K562 (cell line): ENCODE measurements at regions not wholly inside any gene's neighbourhood (a gene's known extent, or its start where the extent isn't known, plus 50 kb on each side); places are given as distances from the start of the nearest gene placed in this dataset.

Experiments
- ATAC-seq: fragments of 200-7000 bp; cut with Tn5 transposase; 3 replicates; pipeline ENCODE4 v1.9.1; 2020; ENCODE audit warnings: moderate library complexity
- BruUV-seq: library from RNA; stranded (reverse); fragments of 400-500 nt; replicated peaks from 2 replicates; lab custom pipeline; 2021; lab: Mats Ljungman, UMichigan
- CTCF ChIA-PET: fragments of 300-600 bp; formaldehyde crosslinking; extraction: SDS; loops from one replicate; lab custom pipeline; 2021; ENCODE audit warnings: low intra/inter-chr PET ratio; lab: Yijun Ruan, JAX
- POLR2A ChIA-PET: fragments of 300-600, 350-650 bp; sonication (Branson Sonifier 250); formaldehyde crosslinking; extraction: SDS; loops from one replicate; lab custom pipeline; 2021; ENCODE audit warnings: antibody characterized with exemption, inconsistent platforms; lab: Yijun Ruan, JAX
- DNase-seq, 4 experiments: peaks; one replicate each; pipeline versions ENCODE4 v3.0.0 to v3.0.0-alpha.2; 2011 to 2018; ENCODE audit warnings: low spot score in 3 of 4, mixed read lengths in 3 of 4; ENCODE audit errors: extremely low read depth in 1 of 4
- FAIRE-seq: peaks from 2 replicates; lab custom pipeline; 2011; peaks lifted over from hg19 to GRCh38; lab: Jason Lieb, UNC
- H2AFZ ChIP-seq: 2 replicates; pipeline ENCODE4 v1.6.0; 2011; ENCODE audit warnings: low read depth, low read length, control low read depth, inconsistent platforms
- H3K27ac ChIP-seq: fragments of 200-600 bp; 3 replicates; pipeline ENCODE4 v1.8.0; 2011; ENCODE audit warnings: low read depth, mild to moderate bottlenecking, control low read depth, inconsistent platforms, low read length, moderate library complexity, mixed read lengths; ENCODE audit errors: extremely low read depth
- H3K27me3 ChIP-seq, 2 experiments: fragments of 300-600 bp in 1 of 2; 2 replicates in 1 of 2; 3 replicates in 1 of 2; pipeline versions ENCODE4 v1.6.0 to v1.8.0; 2011; ENCODE audit warnings: inconsistent platforms in 2 of 2, low read length in 2 of 2, mild to moderate bottlenecking in 1 of 2, mixed read lengths in 1 of 2, moderate library complexity in 1 of 2; ENCODE audit not compliant: control insufficient read depth in 2 of 2, insufficient read depth in 2 of 2
- H3K36me3 ChIP-seq: fragments of 300-600 bp; 3 replicates; pipeline ENCODE4 v1.8.0; 2011; ENCODE audit warnings: mild to moderate bottlenecking, low read length, inconsistent platforms; ENCODE audit not compliant: control insufficient read depth, insufficient read depth
- H3K4me1 ChIP-seq, 2 experiments: fragments of 200-600 bp in 1 of 2; replicated peaks in 1 of 2; 2 replicates in 1 of 2; 3 replicates in 1 of 2; pipeline versions ENCODE4 v1.5.1 to v1.8.0; 2011; ENCODE audit warnings: inconsistent platforms in 2 of 2, low read length in 2 of 2, mild to moderate bottlenecking in 1 of 2, mixed read lengths in 1 of 2, moderate library complexity in 1 of 2; ENCODE audit not compliant: control insufficient read depth in 2 of 2, insufficient read depth in 2 of 2
- H3K4me2 ChIP-seq: 2 replicates; pipeline ENCODE4 v1.6.1; 2011; ENCODE audit warnings: low read length, control low read depth, inconsistent platforms, mixed read lengths; ENCODE audit not compliant: insufficient read depth
- H3K4me3 ChIP-seq: fragments of 200-600 bp; sonication (generic), shearing (Covaris generic); 2 replicates; pipeline ENCODE4 v1.5.1; 2016; ENCODE audit warnings: control low read depth, inconsistent platforms
- H3K79me2 ChIP-seq: fragments of 200-600 bp; 3 replicates; pipeline ENCODE4 v1.8.0; 2011; ENCODE audit warnings: low read length, inconsistent platforms; ENCODE audit not compliant: control insufficient read depth, insufficient read depth
- H3K9ac ChIP-seq, 2 experiments: 2 replicates each; pipeline versions ENCODE4 v1.6.0 to v1.6.1; 2011; ENCODE audit warnings: low read depth in 2 of 2, low read length in 2 of 2, control low read depth in 1 of 2, inconsistent platforms in 1 of 2, mild to moderate bottlenecking in 1 of 2, mixed read lengths in 1 of 2; ENCODE audit not compliant: insufficient read depth in 1 of 2
- H3K9me1 ChIP-seq: one replicate; pipeline ENCODE4 v1.6.0; 2011; ENCODE audit warnings: inconsistent platforms, mild to moderate bottlenecking, low read length, moderate library complexity; ENCODE audit not compliant: control insufficient read depth, insufficient read depth
- H3K9me3 ChIP-seq: replicated peaks from 2 replicates; pipeline ENCODE4 v1.5.1; 2011; ENCODE audit warnings: low read depth, low read length, inconsistent platforms; ENCODE audit not compliant: control insufficient read depth, insufficient read depth
- H4K20me1 ChIP-seq: replicated peaks from 2 replicates; pipeline ENCODE4 v1.6.1; 2011; ENCODE audit warnings: low read length, inconsistent platforms, mixed read lengths; ENCODE audit not compliant: control insufficient read depth, insufficient read depth
- CEBPB ChIP-seq: fragments of 450-650 bp; IDR thresholded peaks from 2 replicates; pipeline ENCODE4 v1.6.1; 2016; ENCODE audit warnings: missing genetic modification characterization, missing compliant biosample characterization
- CTBP1 ChIP-seq: fragments of 450-650 bp; IDR thresholded peaks from 2 replicates; pipeline ENCODE4 v1.6.1; 2016; ENCODE audit warnings: borderline replicate concordance
- DACH1 ChIP-seq: fragments of 450-650 bp; IDR thresholded peaks from 2 replicates; pipeline ENCODE4 v1.6.1; 2018; ENCODE audit not compliant: partially characterized antibody
- FOXM1 ChIP-seq, 2 experiments: fragments of 450-650 bp in 1 of 2; sonication (generic) in 1 of 2; formaldehyde crosslinking in 1 of 2; IDR thresholded peaks; 2 replicates each; pipeline versions ENCODE4 v1.6.1 to v1.9.0; 2017 to 2022; ENCODE audit warnings: low read depth in 2 of 2, mild to moderate bottlenecking in 2 of 2, missing genetic modification reagents in 1 of 2, moderate library complexity in 1 of 2
- KHSRP ChIP-seq: fragments of 450-650 bp; IDR thresholded peaks from 2 replicates; pipeline ENCODE4 v1.6.1; 2017
- KLF1 ChIP-seq: fragments of 450-650 bp; IDR thresholded peaks from 2 replicates; pipeline ENCODE4 v1.6.1; 2016; ENCODE audit warnings: missing genetic modification characterization, missing compliant biosample characterization
- NFXL1 ChIP-seq: fragments of 450-650 bp; formaldehyde crosslinking; IDR thresholded peaks from 2 replicates; pipeline ENCODE4 v1.4.0; 2021; ENCODE audit warnings: mild to moderate bottlenecking
- ZBTB17 ChIP-seq: fragments of 450-650 bp; formaldehyde crosslinking; IDR thresholded peaks from 2 replicates; pipeline ENCODE4 v1.4.0; 2020; ENCODE audit warnings: mild to moderate bottlenecking
- ZNF3 ChIP-seq: fragments of 250-450 bp; sonication (Bioruptor Pico); IDR thresholded peaks from 2 replicates; pipeline ENCODE4 v1.5.0; 2021; ENCODE audit warnings: mild to moderate bottlenecking, moderate library complexity
- ZNF436 ChIP-seq: fragments of 250-450, 450-650 bp; sonication (Bioruptor Pico); formaldehyde crosslinking; IDR thresholded peaks from 2 replicates; pipeline ENCODE4 v1.7.0; 2020; ENCODE audit warnings: mild to moderate bottlenecking
- ZNF766 ChIP-seq: fragments of 200-800 bp; sonication (Bioruptor generic); conservative IDR thresholded peaks from 2 replicates; pipeline ENCODE4 v1.6.1; 2016; ENCODE audit warnings: missing genetic modification characterization, missing compliant biosample characterization
- ZNF77 ChIP-seq: fragments of 250-450 bp; sonication (Bioruptor Pico); IDR thresholded peaks from 2 replicates; pipeline ENCODE4 v1.5.0; 2020
- WGBS: fragments of 100-300 bp; shearing (Covaris generic); methylation state at CpG from one replicate; pipeline ENCODE4 v1.1.6; 2016; ENCODE audit warnings: low coverage, mixed read lengths; ENCODE audit not compliant: insufficient coverage; ENCODE audit errors: missing lambda C conversion rate; 5-methylcytosine and 5-hydroxymethylcytosine counted together
- in situ Hi-C: fragments of 300-500 bp; cut with MboI; formaldehyde crosslinking; loops from 4 replicates; pipeline ENCODE4 v1.15.0; 2018; ENCODE audit warnings: inconsistent platforms, mixed read lengths
- intact Hi-C: fragments of 100-400 bp; cut with micrococcal nuclease; formaldehyde crosslinking; loops from 2 replicates; pipeline ENCODE4 v1.14.2; 2022
- TF ChIP-seq, protein P1 (sequence below): fragments of 150-350 bp; IDR thresholded peaks from 2 replicates; pipeline ENCODE4 v1.6.1; 2014; ENCODE audit warnings: low read depth, mild to moderate bottlenecking, low read length, borderline replicate concordance
- TF ChIP-seq, protein P2 (sequence below), 2 experiments: IDR thresholded peaks in 1 of 2; conservative IDR thresholded peaks in 1 of 2; 2 replicates each; pipeline ENCODE4 v1.6.1; 2016; ENCODE audit warnings: low read depth in 2 of 2, mild to moderate bottlenecking in 1 of 2, missing compliant biosample characterization in 1 of 2, missing genetic modification characterization in 1 of 2, moderate library complexity in 1 of 2
- TF ChIP-seq, protein P3 (sequence below): IDR thresholded peaks from 2 replicates; pipeline ENCODE4 v1.6.1; 2011; ENCODE audit not compliant: insufficient read length; ENCODE audit errors: extremely low read depth
- TF ChIP-seq, protein P4 (sequence below): fragments of 450-650 bp; formaldehyde crosslinking; IDR thresholded peaks from 2 replicates; pipeline ENCODE4 v1.4.0; 2020; ENCODE audit warnings: mild to moderate bottlenecking, moderate library complexity

DNA sequence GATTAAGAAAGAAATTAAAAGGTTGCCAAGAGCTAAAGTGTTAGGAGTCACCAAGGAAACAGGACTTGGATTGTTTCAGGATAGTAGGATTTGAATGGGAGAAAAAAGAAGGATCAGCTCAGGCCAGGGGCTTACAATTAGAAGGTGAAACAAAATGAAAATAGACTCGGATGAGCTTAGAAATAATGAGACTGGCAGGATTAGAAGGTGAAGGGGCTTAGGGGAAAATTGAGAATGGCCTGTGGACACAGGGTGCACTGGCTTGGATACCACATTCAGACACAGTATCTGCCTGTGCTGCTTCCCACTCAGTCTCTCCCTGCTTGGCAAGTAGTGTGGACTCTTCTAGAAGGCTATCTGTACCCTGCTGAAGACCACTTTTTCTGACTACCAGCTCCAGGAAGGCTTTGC lies 206.1 kb upstream of the ATP10A start:
- ATAC-seq, result no peak
- intact Hi-C loops, result no loop called here
- TF ChIP-seq CTBP1 (no peak), KLF1 (tag) (no peak), FOXM1 (IDR thresholded peaks at IDR 0.05; ENCODE audit: low read depth) (no peak), FOXM1 (CRISPR knock-in tag; IDR thresholded peaks at IDR 0.05; ENCODE audit: low read depth) (no peak), ZNF3 (CRISPR knock-in tag) (no peak), NFXL1 (CRISPR knock-in tag) (no peak), CEBPB (no peak), ZNF766 (no peak), KHSRP (no peak), ZNF436 (no peak), DACH1 (no peak), ZBTB17 (CRISPR knock-in tag) (no peak), ZNF77 (CRISPR knock-in tag) (no peak)
- TF ChIP-seq, protein P1, sequence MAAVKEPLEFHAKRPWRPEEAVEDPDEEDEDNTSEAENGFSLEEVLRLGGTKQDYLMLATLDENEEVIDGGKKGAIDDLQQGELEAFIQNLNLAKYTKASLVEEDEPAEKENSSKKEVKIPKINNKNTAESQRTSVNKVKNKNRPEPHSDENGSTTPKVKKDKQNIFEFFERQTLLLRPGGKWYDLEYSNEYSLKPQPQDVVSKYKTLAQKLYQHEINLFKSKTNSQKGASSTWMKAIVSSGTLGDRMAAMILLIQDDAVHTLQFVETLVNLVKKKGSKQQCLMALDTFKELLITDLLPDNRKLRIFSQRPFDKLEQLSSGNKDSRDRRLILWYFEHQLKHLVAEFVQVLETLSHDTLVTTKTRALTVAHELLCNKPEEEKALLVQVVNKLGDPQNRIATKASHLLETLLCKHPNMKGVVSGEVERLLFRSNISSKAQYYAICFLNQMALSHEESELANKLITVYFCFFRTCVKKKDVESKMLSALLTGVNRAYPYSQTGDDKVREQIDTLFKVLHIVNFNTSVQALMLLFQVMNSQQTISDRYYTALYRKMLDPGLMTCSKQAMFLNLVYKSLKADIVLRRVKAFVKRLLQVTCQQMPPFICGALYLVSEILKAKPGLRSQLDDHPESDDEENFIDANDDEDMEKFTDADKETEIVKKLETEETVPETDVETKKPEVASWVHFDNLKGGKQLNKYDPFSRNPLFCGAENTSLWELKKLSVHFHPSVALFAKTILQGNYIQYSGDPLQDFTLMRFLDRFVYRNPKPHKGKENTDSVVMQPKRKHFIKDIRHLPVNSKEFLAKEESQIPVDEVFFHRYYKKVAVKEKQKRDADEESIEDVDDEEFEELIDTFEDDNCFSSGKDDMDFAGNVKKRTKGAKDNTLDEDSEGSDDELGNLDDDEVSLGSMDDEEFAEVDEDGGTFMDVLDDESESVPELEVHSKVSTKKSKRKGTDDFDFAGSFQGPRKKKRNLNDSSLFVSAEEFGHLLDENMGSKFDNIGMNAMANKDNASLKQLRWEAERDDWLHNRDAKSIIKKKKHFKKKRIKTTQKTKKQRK, result no peak
- TF ChIP-seq, protein P2, sequence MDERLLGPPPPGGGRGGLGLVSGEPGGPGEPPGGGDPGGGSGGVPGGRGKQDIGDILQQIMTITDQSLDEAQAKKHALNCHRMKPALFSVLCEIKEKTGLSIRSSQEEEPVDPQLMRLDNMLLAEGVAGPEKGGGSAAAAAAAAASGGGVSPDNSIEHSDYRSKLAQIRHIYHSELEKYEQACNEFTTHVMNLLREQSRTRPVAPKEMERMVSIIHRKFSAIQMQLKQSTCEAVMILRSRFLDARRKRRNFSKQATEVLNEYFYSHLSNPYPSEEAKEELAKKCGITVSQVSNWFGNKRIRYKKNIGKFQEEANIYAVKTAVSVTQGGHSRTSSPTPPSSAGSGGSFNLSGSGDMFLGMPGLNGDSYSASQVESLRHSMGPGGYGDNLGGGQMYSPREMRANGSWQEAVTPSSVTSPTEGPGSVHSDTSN (CRISPR knock-in tag; IDR thresholded peaks at IDR 0.05; ENCODE audit: low read depth), result no peak
- TF ChIP-seq, protein P2 (tag; conservative IDR thresholded peaks at IDR 0.05; ENCODE audit: low read depth), result no peak
- TF ChIP-seq, protein P3, sequence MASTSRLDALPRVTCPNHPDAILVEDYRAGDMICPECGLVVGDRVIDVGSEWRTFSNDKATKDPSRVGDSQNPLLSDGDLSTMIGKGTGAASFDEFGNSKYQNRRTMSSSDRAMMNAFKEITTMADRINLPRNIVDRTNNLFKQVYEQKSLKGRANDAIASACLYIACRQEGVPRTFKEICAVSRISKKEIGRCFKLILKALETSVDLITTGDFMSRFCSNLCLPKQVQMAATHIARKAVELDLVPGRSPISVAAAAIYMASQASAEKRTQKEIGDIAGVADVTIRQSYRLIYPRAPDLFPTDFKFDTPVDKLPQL, result no peak
- TF ChIP-seq, protein P4, sequence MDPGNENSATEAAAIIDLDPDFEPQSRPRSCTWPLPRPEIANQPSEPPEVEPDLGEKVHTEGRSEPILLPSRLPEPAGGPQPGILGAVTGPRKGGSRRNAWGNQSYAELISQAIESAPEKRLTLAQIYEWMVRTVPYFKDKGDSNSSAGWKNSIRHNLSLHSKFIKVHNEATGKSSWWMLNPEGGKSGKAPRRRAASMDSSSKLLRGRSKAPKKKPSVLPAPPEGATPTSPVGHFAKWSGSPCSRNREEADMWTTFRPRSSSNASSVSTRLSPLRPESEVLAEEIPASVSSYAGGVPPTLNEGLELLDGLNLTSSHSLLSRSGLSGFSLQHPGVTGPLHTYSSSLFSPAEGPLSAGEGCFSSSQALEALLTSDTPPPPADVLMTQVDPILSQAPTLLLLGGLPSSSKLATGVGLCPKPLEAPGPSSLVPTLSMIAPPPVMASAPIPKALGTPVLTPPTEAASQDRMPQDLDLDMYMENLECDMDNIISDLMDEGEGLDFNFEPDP (CRISPR knock-in tag), result no peak

More for the DNA sequence above, 206.1 kb upstream of the ATP10A start:
- Histone ChIP-seq H4K20me1 (no peaks in the 10 kb centered on the region), H3K27ac (no peak overlapping the region), H3K9me1 (no peaks in the 10 kb centered on the region), H3K27me3 (no peaks in the 10 kb centered on the region), H3K4me1 (no peaks in the 10 kb centered on the region), H3K36me3 (no peaks in the 10 kb centered on the region), H3K79me2 (no peaks in the 10 kb centered on the region), H3K9me3 (no peaks in the 10 kb centered on the region), H2AFZ (no peak overlapping the region), H3K4me3 (no peak overlapping the region), H3K4me2 (no peak overlapping the region), H3K9ac (no peak overlapping the region)
- WGBS, result 0% methylated on average over 1 of the region's 1 CpG
- DNase-seq (no peak), FAIRE-seq (no peak)
- CTCF ChIA-PET, result no interaction called here
- no TSS peak for BruUV-seq
- POLR2A ChIA-PET, result interaction anchor here (0.8 kb wide), 1 partner anchor 13 kb away, joined by 4 read pairs; no protein-coding TSS in a partner anchor
- in situ Hi-C loops, result no loop called here
